GM21717 (cell line): ENCODE measurements at regions not wholly inside any gene's neighbourhood (a gene's known extent, or its start where the extent isn't known, plus 50 kb on each side); places are given as distances from the start of the nearest gene placed in this dataset.
"Not testable (repeated sequence)": the region's sequence is repeated elsewhere in the genome, so short reads cannot be mapped to it uniquely, and the experiment has no call there.

Experiments used
- ATAC-seq: cut with Tn5 transposase; IDR thresholded peaks from one replicate; pipeline ENCODE4 v1.9.1; 2021; ENCODE audit warnings: mild to moderate bottlenecking, moderate library complexity; ENCODE audit not compliant: unreplicated experiment

DNA sequence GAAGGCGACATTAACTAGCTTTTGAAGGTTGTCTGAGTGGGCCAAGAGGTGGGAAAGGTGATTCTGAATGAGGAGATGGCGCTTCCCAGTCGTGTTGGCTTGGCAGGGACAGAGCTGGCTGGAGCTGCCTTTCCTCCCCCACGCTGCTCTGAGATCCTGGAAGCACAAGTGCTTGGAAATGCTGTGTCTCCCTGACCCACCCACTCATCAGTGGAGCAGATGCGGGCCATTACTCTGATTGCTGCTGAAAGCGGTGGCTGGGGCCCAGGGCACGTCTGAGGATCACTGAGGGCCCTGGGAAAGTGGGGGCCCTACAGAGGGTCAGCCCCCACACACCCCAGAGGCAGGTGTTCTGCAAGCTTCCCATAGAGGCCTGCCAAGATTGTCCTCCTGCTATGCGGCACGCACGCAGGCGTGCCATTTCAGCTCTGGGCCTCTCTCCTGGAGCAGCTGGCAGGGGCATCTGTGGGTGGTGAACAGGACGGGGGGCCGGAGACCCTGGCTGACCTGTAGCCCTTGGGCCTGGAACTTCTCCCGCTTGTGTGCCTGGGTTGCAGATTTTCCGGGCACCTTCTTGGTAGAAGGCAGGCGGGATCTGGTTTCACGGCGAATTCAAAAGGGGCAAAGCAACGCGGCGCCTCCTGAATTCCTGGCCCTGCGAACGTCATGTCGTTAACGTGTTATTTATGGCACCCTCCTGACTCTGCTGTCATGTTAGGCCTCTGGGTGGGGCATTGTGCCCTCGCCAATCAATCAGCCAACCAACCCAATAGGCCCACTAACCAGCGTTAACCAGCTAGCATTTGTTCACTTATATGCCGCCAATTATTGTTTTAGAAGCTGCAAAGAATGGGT lies 133.8 kb upstream of the TBX3 start:
- no peak for ATAC-seq

DNA sequence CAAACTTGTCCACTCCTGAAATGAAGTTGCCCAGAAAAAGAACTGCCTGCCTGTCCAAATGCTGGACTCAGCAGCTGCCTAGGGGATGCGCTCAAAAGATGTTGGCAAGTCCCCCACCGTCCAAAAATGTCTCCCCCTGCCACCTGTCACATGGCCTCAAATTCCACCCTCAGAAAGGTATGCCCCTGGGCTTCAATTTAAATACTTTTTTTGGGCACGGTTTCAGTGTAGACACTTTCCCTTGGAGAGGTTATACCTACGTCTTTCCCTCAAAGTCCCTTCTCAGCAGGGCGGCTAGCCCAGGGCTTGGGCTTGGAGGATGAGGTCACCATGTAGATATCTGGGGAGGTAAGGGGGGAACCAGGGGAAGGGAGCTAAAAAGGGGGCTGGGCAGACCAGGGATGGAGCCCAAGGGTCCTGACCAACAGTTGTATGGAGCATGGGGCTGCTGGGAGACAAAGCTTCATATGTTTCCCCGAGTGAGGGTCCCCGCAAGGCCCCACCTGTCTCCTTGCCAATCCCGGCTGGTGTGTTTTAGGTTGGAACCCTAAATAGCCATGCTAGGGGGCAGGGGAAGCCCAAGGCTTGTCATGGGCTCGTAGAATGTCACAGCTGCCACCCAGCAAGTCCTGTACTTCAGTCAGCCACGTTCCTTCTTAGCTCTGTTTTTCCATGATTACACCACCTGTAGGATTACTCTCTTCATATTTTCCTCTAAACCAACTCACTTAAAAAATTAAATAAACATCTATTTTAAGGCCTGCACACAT lies 131.2 kb upstream of the TBX3 start:
- no peak for ATAC-seq

DNA sequence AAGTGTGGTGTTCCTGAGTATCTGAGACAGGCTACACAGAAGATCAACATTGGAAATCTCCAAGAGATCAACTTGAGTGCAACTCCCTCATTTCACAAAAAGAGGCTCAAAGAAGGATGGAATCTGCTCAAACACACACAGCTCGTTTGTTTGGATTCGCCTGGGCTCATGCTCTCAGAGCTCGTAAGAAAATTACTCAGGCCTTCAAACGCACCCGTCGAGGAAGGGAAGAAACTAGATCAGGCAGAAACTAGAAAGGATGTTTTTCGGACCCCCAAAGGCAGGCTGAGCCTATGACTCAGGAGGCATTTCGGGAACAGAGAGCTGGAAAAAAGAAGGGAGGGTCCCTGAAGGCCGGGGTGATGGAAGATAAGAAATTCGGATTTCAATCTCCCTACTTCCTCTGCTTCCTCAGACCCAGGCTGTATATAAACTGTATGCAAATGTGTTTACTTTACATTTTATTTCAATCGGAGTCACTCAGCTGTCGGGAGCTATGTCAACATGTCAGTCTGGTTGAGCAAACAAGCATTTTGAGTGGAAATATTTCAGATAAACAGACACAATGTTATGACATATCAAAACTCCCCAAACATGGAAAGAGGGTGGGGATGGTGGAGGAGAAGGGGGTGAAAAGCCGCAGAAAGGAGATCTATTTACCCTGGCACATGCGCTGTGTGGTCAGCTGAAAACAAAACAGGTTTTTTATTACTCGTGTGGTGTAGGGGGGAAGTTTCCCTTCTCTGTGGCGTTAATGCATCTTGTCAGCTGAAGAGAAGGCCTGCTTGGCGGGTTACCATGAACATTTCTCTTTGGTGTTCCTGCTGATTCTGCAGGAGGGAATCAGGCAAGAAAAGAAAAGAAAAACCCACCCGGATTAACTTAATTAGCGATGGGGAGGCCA lies 129.1 kb upstream of the TBX3 start:
- no peak for ATAC-seq

DNA sequence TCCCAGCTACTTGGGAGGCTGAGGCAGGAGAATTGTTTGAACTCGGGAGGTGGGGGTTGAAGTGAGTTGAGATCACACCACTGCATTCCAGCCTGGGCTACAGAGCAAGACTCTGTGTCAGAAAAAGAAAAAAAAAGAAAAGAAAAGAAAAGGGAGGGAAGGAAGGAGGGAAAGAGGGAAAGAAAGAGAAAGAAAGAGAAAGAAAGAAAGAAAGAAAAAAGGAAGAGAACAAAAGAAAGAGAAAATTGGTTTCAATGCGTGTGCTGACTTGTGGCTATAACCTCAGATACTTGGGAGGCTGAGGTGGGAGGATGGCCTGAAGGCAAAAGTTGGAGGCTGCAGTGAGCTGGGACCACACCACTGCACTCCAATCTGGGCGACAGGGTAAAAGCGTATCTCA lies 128.4 kb upstream of the TBX3 start:
- no peak for ATAC-seq

DNA sequence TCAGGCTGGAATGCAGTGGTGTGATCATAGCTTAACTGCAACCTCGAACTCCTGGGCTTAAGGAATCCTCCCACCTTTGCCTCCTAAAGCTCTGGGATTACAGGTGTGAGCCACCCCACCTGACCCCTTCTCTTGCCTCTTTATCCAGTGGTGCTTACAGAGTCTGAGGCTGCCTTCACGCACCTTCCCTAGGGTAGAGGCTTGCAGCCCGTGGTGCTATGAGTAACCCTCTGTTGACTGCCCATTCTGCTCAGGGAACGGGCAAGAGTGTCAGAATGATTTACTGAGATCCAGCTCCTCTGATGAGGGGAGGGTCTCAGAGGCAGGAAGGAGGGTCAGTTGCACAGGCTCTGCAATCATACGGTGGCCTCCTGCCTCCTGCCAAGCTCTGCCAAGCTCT lies 125.1 kb upstream of the TBX3 start:
- ATAC-seq = no peak

DNA sequence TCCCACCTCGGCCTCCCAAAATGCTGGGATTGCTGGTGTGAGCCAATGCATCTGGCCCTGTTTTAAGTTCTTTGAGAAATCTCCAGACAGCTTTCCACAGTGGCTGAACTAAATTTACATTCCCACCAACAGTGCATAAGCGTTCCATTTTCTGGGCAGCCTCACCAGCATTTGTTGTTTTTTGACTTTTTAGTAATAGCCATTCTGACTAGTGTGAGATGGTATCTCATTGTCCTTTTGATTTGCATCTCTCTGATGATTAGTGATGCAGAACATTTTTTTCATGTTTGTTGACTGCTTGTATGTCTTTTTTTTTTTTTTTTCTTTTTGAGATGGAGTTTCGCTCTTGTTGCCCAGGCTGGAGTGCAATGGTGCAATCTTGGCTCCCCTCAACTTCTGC lies 117.4 kb upstream of the TBX3 start:
- not testable (repeated sequence) for ATAC-seq

DNA sequence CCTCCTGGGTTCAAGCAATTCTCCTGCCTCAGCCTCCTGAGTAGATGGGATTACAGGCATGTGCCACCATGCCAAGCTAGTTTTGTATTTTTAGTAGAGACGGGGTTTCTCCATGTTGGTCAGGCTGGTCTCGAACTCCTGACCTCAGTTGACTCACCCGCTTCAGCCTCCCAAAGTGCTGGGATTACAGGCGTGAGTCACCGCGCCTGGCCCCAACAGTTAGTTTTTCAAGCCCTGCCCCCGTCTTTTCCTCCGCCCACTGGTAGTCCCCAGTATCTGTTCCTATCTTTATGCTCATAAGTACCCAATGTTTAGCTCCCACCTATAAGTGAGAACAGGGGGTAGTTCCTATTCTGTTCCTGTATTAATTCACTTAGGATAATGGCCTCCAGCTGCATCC lies 116.6 kb upstream of the TBX3 start:
- not testable (repeated sequence) for ATAC-seq

DNA sequence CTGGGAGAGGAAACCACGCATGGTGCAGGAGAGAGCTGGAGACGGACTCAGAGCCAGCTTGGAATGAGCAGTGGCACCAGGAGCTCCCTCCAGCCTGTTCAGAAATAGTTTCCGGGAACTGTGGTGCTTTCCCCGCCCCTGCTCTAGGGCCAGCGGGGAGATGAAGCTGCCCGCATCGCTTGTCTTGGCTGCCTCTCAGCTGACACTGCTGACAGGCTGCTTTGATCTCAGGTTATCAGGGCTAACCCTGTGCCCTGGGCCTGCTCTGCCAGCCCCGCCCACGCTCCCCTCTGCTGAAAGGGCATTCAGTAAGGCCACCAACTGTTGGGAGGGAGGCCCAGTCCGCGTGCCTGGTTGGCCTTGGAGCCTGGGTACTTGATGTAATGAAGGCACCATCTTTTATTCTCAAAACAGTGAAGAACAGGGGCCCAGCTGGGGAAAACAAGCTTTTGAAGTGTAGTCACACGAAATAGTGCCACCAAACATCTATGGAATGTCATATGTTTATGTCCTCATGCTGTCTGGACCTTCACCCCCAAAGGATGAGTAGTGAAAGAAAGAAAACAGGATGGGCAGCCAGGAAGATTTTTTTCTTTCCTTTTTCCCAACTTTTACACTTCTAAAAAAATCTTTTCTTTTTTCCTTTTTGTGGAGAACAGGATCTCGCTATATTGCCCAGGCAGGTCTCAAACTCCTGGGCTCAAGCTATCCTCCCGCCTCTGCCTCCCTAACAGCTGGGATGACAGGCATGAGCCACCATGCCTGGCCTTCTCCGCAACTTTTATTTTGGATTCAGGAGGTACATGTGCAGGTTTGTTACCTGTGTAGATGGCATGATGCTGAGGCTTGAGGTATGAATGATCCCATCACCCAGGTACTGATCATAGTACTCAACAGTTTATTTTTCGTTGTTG lies 115.9 kb upstream of the TBX3 start:
- ATAC-seq = no peak

DNA sequence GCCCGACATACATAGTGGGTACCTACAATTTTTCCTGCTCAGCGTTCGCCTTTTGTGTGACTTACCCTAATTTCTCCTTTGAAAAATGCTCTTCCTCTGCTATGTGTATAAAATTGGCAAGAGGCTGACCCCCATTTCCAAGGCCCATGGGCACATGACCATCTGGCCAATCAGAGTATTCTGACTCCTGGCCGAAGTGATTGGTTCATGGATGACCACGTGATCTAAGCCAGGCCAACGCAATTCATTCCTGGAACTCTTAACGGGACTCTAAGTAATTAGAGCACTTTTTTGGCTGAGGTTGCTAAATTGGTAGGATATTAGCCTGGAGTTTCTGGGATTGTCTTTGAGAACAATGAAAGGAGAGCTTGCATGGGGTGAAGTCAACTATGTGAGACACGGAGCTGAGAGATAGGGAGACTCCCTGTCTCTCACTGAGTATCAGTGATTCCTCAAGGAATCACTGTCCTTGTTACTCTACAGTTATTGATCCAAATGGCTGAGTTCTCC lies 110.1 kb upstream of the TBX3 start:
- no peak for ATAC-seq

DNA sequence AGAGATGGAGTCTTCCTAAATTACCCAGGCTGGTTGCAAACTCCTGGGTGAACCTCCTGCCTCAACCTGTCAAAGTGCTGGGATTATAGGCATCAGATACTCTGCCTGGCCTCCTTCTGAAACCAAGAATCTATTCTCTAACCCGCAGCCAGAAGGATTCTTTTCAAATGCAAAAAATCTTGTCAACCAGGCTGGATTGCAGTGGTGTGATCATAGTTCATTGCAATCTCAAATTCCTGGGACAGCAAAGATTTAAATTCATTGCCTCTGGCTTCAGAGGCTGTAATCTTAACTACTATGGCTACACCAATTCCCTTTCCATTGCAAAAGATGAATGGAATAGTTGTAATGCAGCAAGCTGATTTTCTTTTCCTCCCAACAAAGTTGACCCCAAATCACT lies 106.3 kb upstream of the TBX3 start:
- ATAC-seq = no peak

DNA sequence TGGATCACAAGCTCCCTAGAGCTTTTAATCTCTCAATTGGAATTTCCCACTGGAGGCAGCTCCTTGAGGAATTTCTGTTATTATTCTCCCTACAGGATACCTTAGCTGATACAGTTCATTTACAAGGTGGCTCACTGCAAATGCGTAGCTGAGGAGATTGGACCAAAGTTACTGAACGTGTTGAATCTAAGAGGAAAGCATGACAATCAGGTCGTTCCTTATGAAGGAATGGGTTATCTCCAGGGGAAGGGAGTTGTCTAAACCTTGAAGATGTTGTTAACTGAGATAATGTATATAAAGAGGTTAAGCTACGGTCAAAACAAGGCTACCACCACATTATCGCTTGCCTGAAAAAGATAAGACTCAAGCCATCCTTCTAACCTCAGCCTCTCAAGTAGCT lies 105.8 kb upstream of the TBX3 start:
- ATAC-seq = no peak

DNA sequence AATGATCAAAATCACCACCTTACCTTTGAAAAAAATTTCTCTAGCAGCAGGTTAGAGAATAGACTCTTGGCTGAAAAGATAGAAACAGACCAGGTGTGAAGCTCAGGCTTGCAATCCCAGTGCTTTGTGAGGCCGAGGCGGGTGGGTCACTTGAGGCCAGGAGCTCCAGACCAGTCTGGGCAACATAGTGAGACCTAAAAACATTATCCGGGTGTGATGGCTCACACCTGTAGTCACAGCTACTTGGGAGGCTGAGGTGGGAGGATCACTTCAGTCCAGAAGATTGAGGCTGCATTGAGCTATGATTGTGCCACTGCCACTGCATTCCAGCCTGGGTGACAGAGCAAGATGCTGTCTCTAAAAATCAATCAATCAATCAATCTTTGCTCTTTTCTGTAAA lies 105.3 kb upstream of the TBX3 start:
- no peak for ATAC-seq

DNA sequence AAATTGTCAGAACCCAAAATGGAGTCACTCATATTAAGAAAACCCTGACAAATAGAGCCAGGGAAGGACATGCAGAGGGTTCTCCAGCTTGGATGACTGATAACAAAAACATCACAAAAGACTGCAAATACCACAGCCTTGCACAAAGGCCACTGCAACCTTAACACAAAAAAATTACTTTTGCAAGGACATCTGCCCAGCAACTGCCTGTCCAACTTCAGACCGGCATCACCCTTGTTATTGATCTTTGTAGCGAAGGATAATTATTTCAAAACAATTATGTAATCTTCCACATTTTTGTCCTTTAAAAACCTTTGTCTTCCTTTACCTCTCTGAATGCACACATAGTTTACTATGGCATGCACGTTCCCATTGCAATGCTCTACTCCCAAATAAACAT lies 100.6 kb upstream of the TBX3 start:
- ATAC-seq = no peak

DNA sequence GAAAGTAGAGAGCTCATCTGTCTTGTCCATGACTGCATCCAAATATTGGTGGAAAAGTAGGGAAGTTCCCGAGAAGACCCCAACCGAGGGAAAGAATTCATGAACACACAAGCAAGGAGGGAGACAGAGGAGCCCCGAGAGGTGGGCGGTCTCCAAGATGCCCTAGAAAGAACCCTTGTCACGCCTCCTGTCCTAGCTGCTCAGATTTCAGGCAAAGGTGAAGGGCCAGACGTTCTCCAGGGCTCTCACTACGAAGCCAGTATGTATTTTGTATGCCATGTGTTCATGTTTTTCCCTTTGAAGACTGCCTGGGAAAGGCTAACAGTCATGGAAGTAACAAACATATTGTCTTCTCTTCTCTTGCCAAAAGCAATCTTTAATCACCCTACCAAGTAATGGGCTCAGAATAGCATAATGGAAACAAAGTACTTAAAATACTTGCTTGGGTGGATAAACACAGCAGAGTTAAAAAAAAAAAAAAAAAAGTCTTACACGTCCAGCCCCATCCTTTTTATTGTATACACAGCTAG lies 99.2 kb upstream of the TBX3 start:
- ATAC-seq = no peak

DNA sequence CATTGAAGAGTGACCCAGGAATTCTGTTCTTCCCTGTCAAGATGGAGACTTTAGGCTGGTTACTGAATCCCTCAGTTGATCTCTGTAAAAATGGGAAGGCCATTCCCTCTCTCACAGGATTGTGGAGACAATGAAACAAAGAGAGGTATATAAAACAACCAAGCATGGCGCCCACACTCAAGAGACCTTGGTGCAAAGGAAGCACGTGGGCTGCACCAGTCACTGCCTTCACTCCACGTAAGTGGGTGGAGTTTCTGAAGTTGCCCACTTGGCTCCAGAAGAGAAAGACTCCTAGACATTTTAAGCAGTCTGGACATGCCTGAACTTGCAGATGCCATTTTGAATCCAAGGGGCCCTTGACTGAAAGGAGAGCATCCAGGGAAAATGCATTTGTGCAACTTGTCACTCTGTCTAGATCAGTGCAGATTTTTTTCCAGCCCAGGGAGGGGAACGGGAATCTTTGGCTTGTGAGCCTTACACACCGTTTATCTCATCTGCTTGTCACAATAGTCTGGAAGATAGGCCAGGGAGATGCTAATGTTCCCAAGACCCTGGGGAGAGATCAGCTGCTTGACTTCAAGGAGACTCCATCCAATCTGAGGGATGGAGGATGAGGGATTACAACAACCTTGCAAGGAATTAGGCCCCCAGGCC lies 96.9 kb upstream of the TBX3 start:
- ATAC-seq = no peak

DNA sequence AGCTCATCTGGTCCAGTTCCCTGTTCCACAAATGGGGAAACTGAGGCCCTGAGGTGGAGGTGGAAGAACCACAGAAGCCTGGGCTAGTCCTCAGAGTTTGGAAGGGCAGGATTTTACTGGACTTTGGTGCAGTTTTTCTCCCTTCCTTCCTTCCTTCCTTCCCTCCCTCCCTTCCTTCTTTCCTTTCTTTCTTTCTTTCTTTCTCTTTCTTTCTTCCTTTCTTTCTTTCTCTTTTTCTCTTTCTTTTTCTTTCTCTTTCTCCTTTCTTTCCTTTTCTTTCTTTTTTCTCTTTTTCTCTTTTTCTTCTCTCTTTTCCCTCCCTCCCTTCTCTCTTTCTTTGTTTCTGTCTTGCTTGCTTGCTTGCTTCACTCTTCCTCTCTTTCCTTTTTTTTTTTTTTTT lies 95.7 kb upstream of the TBX3 start:
- no peak for ATAC-seq

DNA sequence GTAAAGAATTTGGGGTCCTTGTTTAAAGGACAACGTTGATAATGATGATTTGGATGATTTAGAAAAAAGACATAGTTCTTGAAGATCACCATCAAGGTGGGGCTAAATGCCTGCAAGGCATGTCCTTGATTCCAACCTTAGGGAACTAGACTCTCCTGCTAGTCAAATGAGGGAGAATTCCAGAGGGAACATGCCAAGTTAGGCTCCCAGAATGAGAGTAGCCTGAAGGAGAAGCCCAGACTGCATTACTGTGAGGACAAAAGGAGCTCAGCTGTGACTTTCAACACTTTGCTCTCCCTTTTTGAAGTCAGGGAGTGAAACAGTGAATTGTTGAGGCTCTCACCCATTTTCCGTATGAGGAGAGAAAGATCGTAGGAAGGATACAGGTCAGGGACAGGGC lies 95.2 kb upstream of the TBX3 start:
- ATAC-seq = no peak

DNA sequence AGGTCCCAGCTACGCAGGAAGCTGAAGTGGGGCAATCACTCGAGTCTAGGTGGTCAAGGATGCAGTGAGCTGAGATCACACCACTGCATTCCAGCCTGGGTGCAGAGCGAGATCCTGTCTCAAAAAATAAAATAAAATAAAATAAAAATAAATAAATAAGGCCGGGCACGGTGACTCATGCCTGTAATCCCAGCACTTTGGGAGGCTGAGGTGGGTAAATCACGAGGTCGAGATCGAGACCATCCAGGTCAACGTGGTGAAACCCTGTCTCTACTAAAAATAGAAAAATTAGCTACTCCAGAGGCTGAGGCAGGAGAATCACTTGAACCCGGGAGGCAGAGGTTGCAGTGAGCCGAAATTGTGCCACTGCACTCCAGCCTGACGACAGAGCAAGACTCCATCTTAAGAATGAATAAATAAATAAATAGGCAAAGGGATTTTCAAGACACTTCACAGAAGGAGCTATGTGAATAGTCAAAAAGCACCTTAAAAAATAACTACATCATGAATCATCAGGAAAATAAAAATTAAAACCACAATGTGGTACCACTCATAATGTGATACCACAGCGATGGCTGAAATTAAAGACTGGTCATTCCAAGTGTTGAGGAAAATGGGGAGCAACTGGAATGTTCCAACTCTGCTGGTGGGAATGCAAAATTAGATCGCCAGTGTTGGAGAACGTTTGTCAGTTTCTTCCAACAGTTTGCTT lies 92.9 kb upstream of the TBX3 start:
- ATAC-seq = no peak

DNA sequence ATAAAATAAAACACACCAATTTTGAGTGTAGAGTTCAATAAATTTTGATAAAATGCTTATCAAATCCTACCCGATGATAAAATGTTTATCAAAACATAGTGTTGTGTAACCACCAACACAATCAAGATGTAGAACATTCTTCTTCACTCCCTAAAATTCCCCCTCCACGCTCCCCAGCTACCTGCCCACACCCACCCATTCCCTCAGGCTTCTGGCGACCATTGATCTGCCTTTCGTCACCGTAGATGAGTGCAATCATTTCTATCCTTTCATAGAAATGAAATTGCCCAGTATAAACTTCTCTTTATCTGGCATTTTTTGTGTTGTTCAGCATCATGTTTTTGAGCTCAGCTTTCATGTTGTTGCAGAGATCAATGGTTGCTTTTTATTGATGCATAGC lies 90.7 kb upstream of the TBX3 start:
- no peak for ATAC-seq
